ENCODE measurements at regions not wholly inside any gene's neighbourhood (a gene's known extent, or its start where the extent isn't known, plus 50 kb on each side); places are given as distances from the start of the nearest gene placed in this dataset.

- no peak overlapping the region for H3K4me3 Mint-ChIP-seq
- H3K36me3 Mint-ChIP-seq (ENCODE audit: low read depth) = peaks cover 5% of the 10 kb centered on the region
- no peak overlapping the region for H3K27ac Mint-ChIP-seq (ENCODE audit: unreplicated experiment)
- peaks cover 13% of the 10 kb centered on the region for H3K9me3 Mint-ChIP-seq
- no peaks in the 10 kb centered on the region for H3K27me3 Mint-ChIP-seq (ENCODE audit: low read depth)
- no peak for DNase-seq (ENCODE audit: low read depth, low spot score)
- no peak for TF ChIP-seq CTCF (conservative IDR thresholded peaks at IDR 0.05)
- H3K4me1 Mint-ChIP-seq = peaks cover 13% of the 10 kb centered on the region
Observed at GRCh38 chr5:126235628-126236027, 187.6 kb upstream of the GRAMD2B start.

- TF ChIP-seq CTCF (conservative IDR thresholded peaks at IDR 0.05) = no peak
- H3K27ac Mint-ChIP-seq (ENCODE audit: unreplicated experiment) = no peak overlapping the region
- H3K27me3 Mint-ChIP-seq (ENCODE audit: low read depth) = no peaks in the 10 kb centered on the region
- no peak for DNase-seq (ENCODE audit: low read depth, low spot score)
- H3K4me3 Mint-ChIP-seq = no peak overlapping the region
- H3K36me3 Mint-ChIP-seq (ENCODE audit: low read depth) = peaks cover 2% of the 10 kb centered on the region
- H3K4me1 Mint-ChIP-seq = peaks cover 13% of the 10 kb centered on the region
- peaks cover 7% of the 10 kb centered on the region for H3K9me3 Mint-ChIP-seq
Observed at GRCh38 chr5:126236994-126237393, 186.2 kb upstream of the GRAMD2B start.

GRCh38 chr5:126248611-126249010 lies 174.6 kb upstream of the GRAMD2B start:
- DNase-seq (ENCODE audit: low read depth, low spot score) = no peak
- H3K27me3 Mint-ChIP-seq (ENCODE audit: low read depth) = no peaks in the 10 kb centered on the region
- no peak for TF ChIP-seq CTCF (conservative IDR thresholded peaks at IDR 0.05)
- no peak overlapping the region for H3K4me3 Mint-ChIP-seq
- peaks cover 8% of the 10 kb centered on the region for H3K9me3 Mint-ChIP-seq
- H3K27ac Mint-ChIP-seq (ENCODE audit: unreplicated experiment) = no peak overlapping the region
- peaks cover 6% of the 10 kb centered on the region for H3K4me1 Mint-ChIP-seq
- H3K36me3 Mint-ChIP-seq (ENCODE audit: low read depth) = peaks cover 4% of the 10 kb centered on the region

- peaks cover 13% of the 10 kb centered on the region for H3K4me1 Mint-ChIP-seq
- DNase-seq (ENCODE audit: low read depth, low spot score) = no peak
- H3K36me3 Mint-ChIP-seq (ENCODE audit: low read depth) = peaks cover 4% of the 10 kb centered on the region
- no peak for TF ChIP-seq CTCF (conservative IDR thresholded peaks at IDR 0.05)
- no peak overlapping the region for H3K4me3 Mint-ChIP-seq
- H3K9me3 Mint-ChIP-seq = peaks cover 14% of the 10 kb centered on the region
- no peak overlapping the region for H3K27ac Mint-ChIP-seq (ENCODE audit: unreplicated experiment)
- H3K27me3 Mint-ChIP-seq (ENCODE audit: low read depth) = no peaks in the 10 kb centered on the region
Observed at GRCh38 chr5:126251024-126251423, 172.2 kb upstream of the GRAMD2B start.

- H3K27ac Mint-ChIP-seq (ENCODE audit: unreplicated experiment) = peak overlapping the region; percentile 9
- DNase-seq (ENCODE audit: low read depth, low spot score) = no peak
- H3K27me3 Mint-ChIP-seq (ENCODE audit: low read depth) = no peaks in the 10 kb centered on the region
- H3K9me3 Mint-ChIP-seq = peaks cover 14% of the 10 kb centered on the region
- TF ChIP-seq CTCF (conservative IDR thresholded peaks at IDR 0.05) = no peak
- H3K4me1 Mint-ChIP-seq = peaks cover 13% of the 10 kb centered on the region
- H3K4me3 Mint-ChIP-seq = no peak overlapping the region
- no peaks in the 10 kb centered on the region for H3K36me3 Mint-ChIP-seq (ENCODE audit: low read depth)
Observed at GRCh38 chr5:126253406-126253805, 169.8 kb upstream of the GRAMD2B start.

Data from neural crest cell (in vitro differentiated cells).